ENCODE measurements at regions not wholly inside any gene's neighbourhood (a gene's known extent, or its start where the extent isn't known, plus 50 kb on each side); places are given as distances from the start of the nearest gene placed in this dataset.

GRCh38 chr17:62899361-62899760 lies 66.7 kb upstream of the TANC2 start:
- H3K27me3 ChIP-seq = no peaks in the 10 kb centered on the region
- intact Hi-C loops (cut with DNase I) = loop anchor here (5.0 kb wide), 1 partner anchor 1038 kb away; no protein-coding TSS in a partner anchor
- no peaks in the 10 kb centered on the region for H3K36me3 ChIP-seq
- H3K9me3 ChIP-seq = no peaks in the 10 kb centered on the region
- no peak overlapping the region for H3K4me3 ChIP-seq
- H3K4me1 ChIP-seq = peaks cover 5% of the 10 kb centered on the region
- no peak for TF ChIP-seq POLR2A (IDR thresholded peaks at IDR 0.05)
- TF ChIP-seq POLR2AphosphoS5 (IDR thresholded peaks at IDR 0.05; ENCODE audit: insufficient read depth in 1 of 2, low read depth in 1 of 2) = no peak
- no peak for TF ChIP-seq CTCF (IDR thresholded peaks at IDR 0.05)
- DNase-seq (ENCODE audit: extremely low spot score in 2 of 2) = no peak
- no peak overlapping the region for H3K27ac ChIP-seq

GRCh38 chr17:62898239-62898864 lies 67.7 kb upstream of the TANC2 start:
- H3K4me1 ChIP-seq = peaks cover 5% of the 10 kb centered on the region
- DNase-seq (ENCODE audit: extremely low spot score in 2 of 2) = no peak
- H3K27me3 ChIP-seq = no peaks in the 10 kb centered on the region
- H3K36me3 ChIP-seq = no peaks in the 10 kb centered on the region
- H3K4me3 ChIP-seq = no peak overlapping the region
- intact Hi-C loops (cut with DNase I) = loop anchor here (5.0 kb wide), 1 partner anchor 1039 kb away; no protein-coding TSS in a partner anchor
- TF ChIP-seq CTCF (IDR thresholded peaks at IDR 0.05) (no peak), POLR2AphosphoS5 (IDR thresholded peaks at IDR 0.05; ENCODE audit: insufficient read depth in 1 of 2, low read depth in 1 of 2) (no peak), POLR2A (IDR thresholded peaks at IDR 0.05) (no peak)
- H3K9me3 ChIP-seq = no peaks in the 10 kb centered on the region
- no peak overlapping the region for H3K27ac ChIP-seq

GRCh38 chr17:62897706-62898105 lies 68.3 kb upstream of the TANC2 start:
- Histone ChIP-seq H3K36me3 (no peaks in the 10 kb centered on the region), H3K9me3 (no peaks in the 10 kb centered on the region), H3K4me1 (peaks cover 6% of the 10 kb centered on the region), H3K27me3 (no peaks in the 10 kb centered on the region), H3K4me3 (no peak overlapping the region), H3K27ac (no peak overlapping the region)
- intact Hi-C loops (cut with DNase I) = loop anchor here (5.0 kb wide), 1 partner anchor 1040 kb away; no protein-coding TSS in a partner anchor
- DNase-seq (ENCODE audit: extremely low spot score in 2 of 2) = no peak
- TF ChIP-seq CTCF (IDR thresholded peaks at IDR 0.05) (no peak), POLR2A (IDR thresholded peaks at IDR 0.05) (no peak), POLR2AphosphoS5 (IDR thresholded peaks at IDR 0.05; ENCODE audit: insufficient read depth in 1 of 2, low read depth in 1 of 2) (no peak)

GRCh38 chr17:62895320-62896301 lies 70.4 kb upstream of the TANC2 start:
- intact Hi-C loops (cut with DNase I) = loop anchor here (5.0 kb wide), 1 partner anchor 1042 kb away; no protein-coding TSS in a partner anchor
- Histone ChIP-seq H3K9me3 (no peaks in the 10 kb centered on the region), H3K36me3 (no peaks in the 10 kb centered on the region), H3K4me1 (peaks cover 9% of the 10 kb centered on the region), H3K4me3 (no peak overlapping the region), H3K27ac (no peak overlapping the region), H3K27me3 (no peaks in the 10 kb centered on the region)
- no peak for DNase-seq (ENCODE audit: extremely low spot score in 2 of 2)
- TF ChIP-seq POLR2AphosphoS5 (IDR thresholded peaks at IDR 0.05; ENCODE audit: insufficient read depth in 1 of 2, low read depth in 1 of 2) (no peak), POLR2A (IDR thresholded peaks at IDR 0.05) (no peak), CTCF (IDR thresholded peaks at IDR 0.05) (no peak)

Data from vagina (tissue), 2 donors.